NCI-H146 treated with DMSO at 0.1 percent for 48 hours (cell line): ENCODE measurements at regions not wholly inside any gene's neighbourhood (a gene's known extent, or its start where the extent isn't known, plus 50 kb on each side); places are given as distances from the start of the nearest gene placed in this dataset.

ENCODE experiments used
- DNase-seq: peaks from one replicate; lab custom pipeline; 2025; ENCODE audit not compliant: unreplicated experiment; lab: John Stamatoyannopoulos, UW

DNA sequence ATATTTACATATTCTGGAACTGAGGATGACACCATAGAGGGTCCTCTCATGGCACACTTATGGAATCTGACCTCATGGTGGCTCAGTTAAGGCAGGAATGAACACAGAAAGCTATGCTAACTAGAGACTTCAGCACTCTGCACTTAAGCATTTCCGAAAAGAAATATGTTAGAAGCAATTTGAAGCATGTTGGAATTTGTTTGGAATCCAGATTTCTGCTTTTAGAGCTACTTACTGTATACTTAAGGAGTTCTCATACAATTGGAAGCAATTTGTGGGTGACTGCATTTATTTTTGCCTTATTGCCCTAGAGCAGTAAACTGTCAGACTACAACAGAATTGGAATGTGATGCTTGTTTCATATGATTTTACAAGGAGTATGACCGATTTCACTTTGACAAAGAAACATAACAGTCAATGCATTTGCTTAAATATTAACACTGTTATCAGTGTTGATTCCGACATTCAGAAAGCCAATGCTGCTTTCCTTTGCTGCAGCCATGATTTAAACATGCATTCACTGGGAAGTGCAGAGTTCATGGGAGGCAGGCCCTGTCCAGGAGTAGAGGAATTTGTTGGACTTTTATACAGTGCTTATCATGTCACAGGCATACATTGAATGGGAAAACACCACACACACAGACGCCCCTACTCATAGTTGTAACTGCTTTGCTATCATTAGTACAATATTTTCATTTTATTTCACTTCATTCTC lies 244.4 kb downstream of the SAMD5 start:
- no peak for DNase-seq

DNA sequence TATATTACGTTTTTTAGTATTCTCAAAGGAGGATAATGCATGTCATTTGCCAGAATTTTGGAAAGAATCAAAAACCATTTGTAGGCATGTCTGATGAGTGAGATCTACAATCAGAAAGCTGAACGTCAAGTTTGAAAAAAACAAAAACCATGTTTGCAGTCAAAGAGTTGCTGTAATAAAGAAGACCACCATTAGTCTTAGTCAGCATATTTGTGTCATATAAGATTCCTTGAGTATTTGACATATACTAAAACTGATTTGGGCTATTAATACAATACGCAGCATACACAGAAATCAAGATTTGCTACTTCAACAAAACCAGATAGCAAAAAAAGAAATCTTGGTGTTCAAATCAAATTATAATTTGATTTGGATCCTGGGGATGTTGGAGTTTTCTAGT lies 247.5 kb downstream of the SAMD5 start:
- no peak for DNase-seq

DNA sequence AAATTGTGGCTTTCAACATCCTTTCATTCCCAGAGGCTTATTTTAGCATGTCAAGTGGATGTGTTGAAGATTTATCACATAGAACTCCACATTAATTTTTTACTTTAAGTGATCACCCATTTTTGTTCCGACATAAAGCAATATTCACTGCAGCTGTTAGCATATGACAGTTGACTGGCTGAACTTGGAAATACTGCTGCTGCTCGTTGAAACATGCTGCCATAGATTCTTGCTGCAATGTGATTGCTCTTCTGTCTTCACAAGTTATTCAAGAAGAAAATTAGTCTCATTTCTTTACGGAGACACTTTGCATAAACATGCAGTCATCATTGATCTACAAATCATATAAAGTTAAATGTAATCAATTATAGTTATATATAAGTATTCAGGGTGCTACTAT lies 248.4 kb downstream of the SAMD5 start:
- DNase-seq, result no peak

GRCh38 chr6:147757291-147757690 lies 248.8 kb downstream of the SAMD5 start:
- DNase-seq, result no peak

DNA sequence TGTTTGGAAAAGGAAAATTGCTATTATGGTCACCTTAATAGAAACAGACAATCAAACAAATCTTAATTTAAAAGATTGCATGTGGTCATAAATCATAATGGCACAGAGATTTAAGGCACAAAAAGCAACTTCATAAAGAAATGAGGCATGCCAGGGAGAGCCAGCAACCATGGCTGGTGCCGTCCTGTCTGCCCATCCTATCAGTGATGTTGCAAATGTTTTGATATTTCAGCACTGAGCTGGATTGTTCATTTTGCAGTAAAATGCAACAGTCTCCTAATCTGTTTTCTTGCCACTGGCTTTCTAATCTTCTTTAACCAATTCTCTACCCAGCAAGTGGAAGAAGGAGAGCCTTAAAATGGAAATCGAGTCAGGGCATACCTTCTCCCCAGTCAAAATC lies 249.8 kb downstream of the SAMD5 start:
- peak; percentile 50 for DNase-seq

DNA sequence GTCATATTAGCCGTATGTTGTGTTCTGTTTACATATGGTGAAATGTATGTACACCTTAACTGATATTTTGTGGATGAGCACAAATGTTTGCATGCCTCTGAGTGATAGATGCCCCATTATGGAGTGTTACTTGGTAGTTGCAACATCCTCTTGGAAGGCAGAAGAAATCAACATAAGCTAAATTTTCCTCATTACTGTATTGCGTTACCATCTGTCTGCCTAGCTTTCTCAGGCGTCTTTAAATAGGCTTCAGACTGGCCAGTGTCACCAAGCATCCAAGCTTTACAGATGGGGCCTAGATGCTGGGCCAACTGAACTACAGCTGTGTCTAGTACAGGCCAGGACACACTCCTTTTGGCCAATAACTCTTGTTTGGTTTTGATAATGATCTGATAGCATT lies 250.6 kb downstream of the SAMD5 start:
- DNase-seq, result no peak

GRCh38 chr6:147759536-147759935 lies 251.0 kb downstream of the SAMD5 start:
- no peak for DNase-seq

DNA sequence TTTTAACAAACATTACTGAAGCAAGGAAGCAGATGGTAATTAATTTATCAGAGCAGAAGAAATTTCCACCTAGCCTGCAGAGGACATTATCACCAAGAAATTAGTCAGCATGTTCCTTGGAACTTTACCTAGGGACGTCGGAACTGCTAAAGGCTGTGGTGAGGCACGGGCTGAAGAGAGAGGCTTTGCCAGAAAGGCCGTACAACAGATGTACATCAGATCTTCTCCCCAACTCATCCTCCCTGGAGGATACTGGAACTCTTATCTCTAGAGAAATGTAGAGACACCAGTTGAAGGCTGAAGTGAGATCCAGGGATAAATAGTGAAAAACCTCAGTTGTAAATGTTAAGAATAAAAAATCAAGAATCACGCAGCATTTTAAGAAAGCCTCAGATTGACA lies 257.1 kb downstream of the SAMD5 start:
- no peak for DNase-seq

GRCh38 chr6:147768969-147769368 lies 260.5 kb downstream of the SAMD5 start:
- DNase-seq, result no peak

DNA sequence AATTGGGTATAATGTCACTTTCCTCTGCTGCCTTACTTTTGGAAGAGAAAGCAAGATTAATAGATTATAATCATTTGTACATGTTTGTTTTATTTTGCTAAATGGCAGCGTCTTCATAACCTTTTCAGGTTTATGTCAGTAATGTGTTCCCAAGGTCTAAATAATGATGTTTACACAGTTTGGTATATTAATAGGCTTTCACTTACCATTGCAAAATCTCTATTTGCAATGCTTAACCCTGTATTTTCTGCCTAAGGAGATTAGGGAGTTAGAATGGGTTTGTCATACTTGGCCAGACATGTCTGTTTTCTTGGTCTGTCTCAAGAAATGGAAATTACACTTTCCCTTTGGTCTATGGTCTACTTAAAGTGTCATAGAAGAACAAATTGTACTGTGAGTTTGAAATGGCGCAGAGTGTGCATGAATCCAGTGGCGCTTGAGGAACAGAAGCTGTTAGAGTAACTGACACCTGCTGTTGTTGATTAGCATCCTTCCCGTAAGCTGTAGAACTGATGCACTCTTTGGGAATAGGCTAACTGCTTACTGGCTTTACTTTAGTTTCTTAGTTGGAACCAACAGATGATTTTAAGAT lies 261.1 kb downstream of the SAMD5 start:
- DNase-seq, result peak; percentile 43

- DNase-seq, result no peak
Observed at GRCh38 chr6:147770221-147770620, 261.7 kb downstream of the SAMD5 start.

GRCh38 chr6:147772724-147773123 lies 264.2 kb downstream of the SAMD5 start:
- DNase-seq, result no peak

GRCh38 chr6:147774856-147775255 lies 266.4 kb downstream of the SAMD5 start:
- DNase-seq, result no peak

GRCh38 chr6:147776631-147777213 lies 268.2 kb downstream of the SAMD5 start:
- DNase-seq, result no peak

GRCh38 chr6:147779624-147780023 lies 271.1 kb downstream of the SAMD5 start:
- DNase-seq, result no peak

DNA sequence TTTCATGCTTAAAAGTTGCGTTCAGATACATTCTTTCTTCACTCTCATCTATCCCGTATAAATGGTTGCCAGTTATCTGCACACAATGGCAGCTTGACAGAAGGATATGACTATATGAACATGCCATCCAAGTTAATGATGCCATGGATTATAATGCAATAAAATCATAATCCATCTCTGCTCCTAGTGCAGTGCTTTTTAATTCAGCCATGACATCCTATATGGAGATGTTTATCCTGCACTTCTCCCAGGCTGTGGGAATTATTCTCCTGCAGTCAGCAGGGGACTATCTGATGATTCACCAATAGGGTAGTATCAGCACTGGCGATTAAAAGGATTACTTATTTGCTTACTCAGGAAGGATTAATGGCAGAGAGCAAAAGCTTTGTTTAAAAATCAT lies 273.8 kb downstream of the SAMD5 start:
- peak; percentile 97 for DNase-seq

DNA sequence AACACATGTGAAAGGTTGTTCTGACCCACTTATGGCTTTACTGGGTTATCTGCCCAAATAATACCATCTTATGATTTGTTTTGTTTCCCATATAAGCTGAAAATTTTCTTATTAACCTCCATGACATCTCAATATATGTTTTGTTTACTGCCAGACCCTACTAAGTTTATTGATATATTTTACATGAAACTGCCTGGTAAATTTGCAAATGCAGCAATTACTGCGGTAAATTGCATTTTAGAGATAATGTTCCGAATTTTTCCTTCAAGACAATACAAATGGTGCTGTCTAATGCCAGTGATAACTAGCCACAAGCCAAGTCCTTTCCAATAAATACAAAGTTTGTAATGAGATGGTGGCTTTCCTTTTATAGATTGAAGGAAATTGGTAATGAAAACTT lies 275.9 kb downstream of the SAMD5 start:
- DNase-seq, result no peak

GRCh38 chr6:147787417-147787816 lies 278.9 kb downstream of the SAMD5 start:
- DNase-seq, result peak; percentile 88

GRCh38 chr6:147789430-147789947 lies 281.0 kb downstream of the SAMD5 start:
- no peak for DNase-seq

- DNase-seq, result no peak
Observed at GRCh38 chr6:147793871-147794643, 285.6 kb downstream of the SAMD5 start.

DNA sequence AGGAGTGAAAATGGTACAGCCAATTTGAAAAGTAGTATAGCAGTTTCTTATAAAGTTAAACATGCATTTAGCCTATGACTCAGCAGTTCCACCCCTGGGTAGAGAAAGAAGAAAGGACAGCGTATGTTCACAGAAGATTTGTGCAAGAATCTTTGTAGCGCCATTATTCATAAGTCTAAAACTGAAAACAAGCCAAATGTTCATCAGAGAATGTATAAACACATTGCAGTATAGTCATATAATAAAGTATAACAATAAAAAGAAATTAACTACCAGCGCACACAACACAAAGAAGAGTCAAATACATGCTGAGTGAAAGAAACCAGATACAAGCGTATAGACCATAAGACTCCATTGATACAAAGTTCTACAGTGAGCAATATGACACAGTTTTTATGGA lies 294.0 kb downstream of the SAMD5 start:
- DNase-seq, result no peak

- peak; percentile 88 for DNase-seq
Observed at GRCh38 chr6:147805155-147805554, 296.7 kb downstream of the SAMD5 start.
